NCI-H1694 treated with DMSO at 0.1 percent for 48 hours (cell line): ENCODE measurements at regions not wholly inside any gene's neighbourhood (a gene's known extent, or its start where the extent isn't known, plus 50 kb on each side); places are given as distances from the start of the nearest gene placed in this dataset.
"Not testable (repeated sequence)": the region's sequence is repeated elsewhere in the genome, so short reads cannot be mapped to it uniquely, and the experiment has no call there.

Source experiments
- DNase-seq: peaks from one replicate; lab custom pipeline; 2025; lab: John Stamatoyannopoulos, UW

- no peak for DNase-seq
Measured at GRCh38 chr16:5298202-5298601, 200.6 kb upstream of the EEF2KMT start.

- no peak for DNase-seq
Measured at GRCh38 chr16:5296176-5296575, 198.6 kb upstream of the EEF2KMT start.

DNA sequence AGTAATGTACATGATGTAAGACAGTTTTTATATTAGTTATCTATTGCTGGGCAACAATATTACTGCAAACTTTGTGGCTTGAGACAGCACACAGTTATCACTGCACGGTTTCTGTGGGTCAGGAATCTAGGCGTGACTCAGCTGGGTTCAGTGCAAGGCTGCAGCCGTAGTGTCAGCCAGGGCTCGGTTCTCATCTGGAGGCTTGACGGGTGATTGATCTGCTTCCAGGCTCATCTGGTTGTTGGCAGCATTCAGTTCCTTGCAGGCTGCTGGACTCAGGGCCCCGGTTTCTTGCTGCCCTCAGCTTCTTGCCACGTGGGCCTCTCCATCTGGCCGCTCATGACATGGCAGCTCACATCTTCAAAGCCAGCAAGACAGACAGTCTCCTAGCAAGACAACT lies 197.7 kb upstream of the EEF2KMT start:
- DNase-seq, result not testable (repeated sequence)

- DNase-seq, result not testable (repeated sequence)
Measured at GRCh38 chr16:5282152-5282551, 184.6 kb upstream of the EEF2KMT start.

DNA sequence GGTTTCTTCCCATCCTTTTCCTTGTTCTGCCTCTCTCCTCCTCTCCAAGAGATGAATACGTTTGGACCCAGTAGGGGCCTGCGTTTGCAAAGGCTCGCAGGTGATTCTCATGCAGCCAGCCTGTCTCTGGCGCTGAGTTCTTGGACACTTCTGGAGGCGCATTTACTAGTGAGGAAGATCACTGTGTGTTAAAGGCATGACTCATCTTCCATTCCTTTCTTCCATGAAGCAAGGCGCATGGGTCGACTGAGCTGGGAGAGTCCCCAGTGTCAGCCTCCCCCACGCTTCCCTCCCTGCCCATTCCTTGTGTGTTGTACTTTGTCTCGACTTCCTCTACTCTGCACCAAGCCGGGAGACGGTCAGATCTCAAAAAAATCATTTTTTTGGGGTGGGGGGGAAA lies 159.9 kb upstream of the EEF2KMT start:
- no peak for DNase-seq

DNA sequence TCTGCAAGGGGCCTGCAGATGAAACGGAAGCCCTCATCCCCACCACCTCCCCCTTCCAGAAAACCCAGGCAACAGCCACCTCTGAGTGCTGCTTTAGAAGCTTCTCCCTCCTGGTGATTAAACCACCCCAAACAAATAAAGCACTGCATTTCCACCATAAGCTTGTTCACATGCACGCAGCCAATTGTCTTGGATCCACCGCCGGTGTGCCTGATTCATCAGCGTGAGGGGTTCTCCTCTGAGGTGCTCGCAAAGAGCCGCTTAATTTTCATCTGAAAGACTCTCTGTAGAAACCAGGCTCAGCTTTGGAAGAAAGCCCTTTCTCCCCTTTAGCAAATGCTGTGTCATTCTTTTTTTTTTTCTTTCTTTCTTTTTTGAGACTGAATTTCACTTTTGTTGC lies 155.2 kb upstream of the EEF2KMT start:
- no peak for DNase-seq

GRCh38 chr16:5247403-5247802 lies 149.8 kb upstream of the EEF2KMT start:
- not testable (repeated sequence) for DNase-seq

GRCh38 chr16:5240278-5240626 lies 142.7 kb upstream of the EEF2KMT start:
- DNase-seq, result not testable (repeated sequence)

GRCh38 chr16:5239472-5240277 lies 142.1 kb upstream of the EEF2KMT start:
- not testable (repeated sequence) for DNase-seq

- DNase-seq, result no peak
Measured at GRCh38 chr16:5235119-5235518, 137.5 kb upstream of the EEF2KMT start.

- no peak for DNase-seq
Measured at GRCh38 chr16:5234295-5235050, 136.9 kb upstream of the EEF2KMT start.

- no peak for DNase-seq
Measured at GRCh38 chr16:5231246-5231759, 133.7 kb upstream of the EEF2KMT start.

GRCh38 chr16:5228369-5228768 lies 130.8 kb upstream of the EEF2KMT start:
- no peak for DNase-seq

DNA sequence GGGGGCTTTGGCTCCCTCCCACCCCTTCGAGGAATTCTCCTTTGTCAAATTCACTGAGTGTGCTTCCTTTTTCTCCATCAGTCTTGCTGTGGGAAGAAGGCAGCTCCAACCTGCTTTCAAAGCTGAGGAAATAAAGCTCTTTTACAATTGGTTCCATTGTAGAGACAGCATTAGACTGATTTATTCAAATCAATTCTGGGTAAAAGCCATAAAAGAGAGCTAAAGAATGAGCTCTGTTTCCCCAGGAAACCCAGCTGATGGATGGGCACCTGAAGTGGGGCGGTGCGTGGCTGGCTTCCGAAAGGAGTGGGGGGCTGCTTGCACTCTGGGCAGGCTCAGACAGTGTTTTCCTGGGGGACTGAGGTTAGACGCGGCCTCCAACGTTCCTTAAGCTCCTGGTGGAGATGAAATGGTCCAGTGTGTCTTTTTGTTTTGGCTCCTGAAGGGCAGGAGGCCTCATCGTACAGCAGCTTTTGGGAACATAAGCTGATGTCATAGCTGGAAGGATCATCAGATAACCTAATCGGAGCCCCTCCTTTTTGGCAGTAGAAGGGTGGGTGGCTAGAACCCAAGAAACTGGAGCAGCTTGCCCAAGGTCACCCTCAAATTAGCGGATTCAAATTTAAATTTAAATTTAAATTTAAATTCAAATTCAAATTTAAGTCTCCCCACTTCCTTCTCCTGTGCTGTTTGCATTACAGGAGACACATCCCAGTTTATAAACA lies 128.5 kb upstream of the EEF2KMT start:
- DNase-seq, result no peak

DNA sequence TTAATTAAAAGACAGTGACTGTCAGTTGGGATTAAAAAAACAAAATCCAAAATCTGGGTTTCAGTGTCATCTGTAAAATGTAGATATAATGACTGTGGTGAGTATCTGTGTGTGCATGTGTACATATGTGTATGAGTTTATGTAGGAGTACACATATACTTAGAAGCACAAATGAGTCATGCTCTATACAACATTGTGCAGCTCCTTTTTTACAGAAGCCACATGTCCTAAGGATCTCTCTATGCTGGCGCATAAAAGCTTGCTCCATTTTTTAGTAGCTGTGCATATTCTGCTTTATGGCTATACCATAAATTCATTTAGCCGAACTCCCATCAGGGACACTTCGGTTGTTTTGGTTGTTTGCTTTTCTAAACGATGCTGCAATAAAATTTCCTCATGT lies 125.2 kb upstream of the EEF2KMT start:
- DNase-seq, result no peak

DNA sequence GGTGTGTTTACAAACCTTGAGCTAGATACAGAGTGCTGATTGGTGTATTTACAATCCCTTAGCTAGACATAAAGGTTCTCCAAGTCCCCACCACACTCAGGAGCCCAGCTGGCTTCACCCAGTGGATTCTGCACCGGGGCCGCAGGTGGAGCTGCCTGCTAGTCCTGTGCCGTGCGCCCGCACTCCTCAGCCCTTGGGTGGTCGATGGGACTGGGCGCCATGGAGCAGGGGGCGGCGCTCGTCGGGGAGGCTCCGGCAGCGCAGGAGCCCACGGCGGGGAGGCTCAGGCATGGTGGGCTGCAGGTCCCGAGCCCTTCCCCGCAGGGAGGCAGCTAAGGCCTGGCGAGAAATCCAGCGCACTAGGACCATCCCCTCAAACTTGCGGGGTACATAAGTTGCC lies 124.2 kb upstream of the EEF2KMT start:
- not testable (repeated sequence) for DNase-seq

GRCh38 chr16:5220705-5221104 lies 123.1 kb upstream of the EEF2KMT start:
- DNase-seq, result no peak

- no peak for DNase-seq
Measured at GRCh38 chr16:5216441-5217080, 119.0 kb upstream of the EEF2KMT start.

DNA sequence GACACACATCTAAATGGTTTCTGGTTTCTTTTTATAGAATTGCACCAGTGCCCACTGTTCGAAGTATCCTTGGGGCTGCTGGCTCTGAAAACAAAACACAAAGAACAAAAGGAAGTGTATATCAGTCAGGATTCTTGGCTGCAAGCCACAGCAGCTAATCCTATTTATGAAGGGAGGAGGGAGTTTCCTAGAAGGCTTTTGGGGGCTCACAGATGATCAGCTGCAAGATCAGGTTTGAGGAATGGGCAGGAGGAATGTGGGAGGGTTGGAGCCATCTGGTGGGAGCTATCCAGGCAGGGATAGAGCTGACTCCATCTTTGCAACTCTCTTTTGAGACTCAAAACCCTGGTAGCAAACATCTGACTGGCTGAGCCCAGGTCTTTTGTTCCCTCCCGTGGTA lies 118.3 kb upstream of the EEF2KMT start:
- DNase-seq, result no peak

- no peak for DNase-seq
Measured at GRCh38 chr16:5214466-5214865, 116.9 kb upstream of the EEF2KMT start.

- not testable (repeated sequence) for DNase-seq
Measured at GRCh38 chr16:5212501-5212900, 114.9 kb upstream of the EEF2KMT start.
